ENCODE measurements at regions not wholly inside any gene's neighbourhood (a gene's known extent, or its start where the extent isn't known, plus 50 kb on each side); places are given as distances from the start of the nearest gene placed in this dataset.

- TF ChIP-seq CREB1 (IDR thresholded peaks at IDR 0.05; ENCODE audit: low read depth) (no peak), REST (IDR thresholded peaks at IDR 0.05; ENCODE audit: low read depth) (no peak), FOXM1 (IDR thresholded peaks at IDR 0.05; ENCODE audit: borderline replicate concordance, low read depth) (no peak), USF1 (IDR thresholded peaks at IDR 0.05) (no peak), EP300 (IDR thresholded peaks at IDR 0.05; ENCODE audit: borderline replicate concordance) (no peak), TEAD4 (IDR thresholded peaks at IDR 0.05) (no peak), TAF1 (IDR thresholded peaks at IDR 0.05; ENCODE audit: low read depth) (no peak), TCF12 (IDR thresholded peaks at IDR 0.05; ENCODE audit: low read depth) (no peak), MAX (IDR thresholded peaks at IDR 0.05) (no peak), EGR1 (IDR thresholded peaks at IDR 0.05) (no peak)
These were observed 314.0 kb upstream of the ECI2 start for GRCh38 chr6:4449409-4449808.

- no peak for TF ChIP-seq CEBPB (IDR thresholded peaks at IDR 0.05)
- TF ChIP-seq REST (IDR thresholded peaks at IDR 0.05; ENCODE audit: low read depth) = no peak
- TF ChIP-seq FOXM1 (IDR thresholded peaks at IDR 0.05; ENCODE audit: borderline replicate concordance, low read depth) = no peak
- TF ChIP-seq TCF12 (IDR thresholded peaks at IDR 0.05; ENCODE audit: low read depth) = no peak
- no peak for TF ChIP-seq CREB1 (IDR thresholded peaks at IDR 0.05; ENCODE audit: low read depth)
- TF ChIP-seq USF1 (IDR thresholded peaks at IDR 0.05) = no peak
- TF ChIP-seq NFIC (IDR thresholded peaks at IDR 0.05) = no peak
- no peak for TF ChIP-seq MAX (IDR thresholded peaks at IDR 0.05)
- TF ChIP-seq EGR1 (IDR thresholded peaks at IDR 0.05) = no peak
- no peak for TF ChIP-seq TAF1 (IDR thresholded peaks at IDR 0.05; ENCODE audit: low read depth)
- no peak for TF ChIP-seq EP300 (IDR thresholded peaks at IDR 0.05; ENCODE audit: borderline replicate concordance)
- TF ChIP-seq TEAD4 (IDR thresholded peaks at IDR 0.05) = no peak
- no peak for TF ChIP-seq YY1 (IDR thresholded peaks at IDR 0.05; ENCODE audit: low read depth)
- no peak for TF ChIP-seq ZBTB7A (IDR thresholded peaks at IDR 0.05; ENCODE audit: low read depth)
- no peak for TF ChIP-seq RAD21 (IDR thresholded peaks at IDR 0.05; ENCODE audit: low read depth)
These were observed 313.5 kb upstream of the ECI2 start for GRCh38 chr6:4448841-4449240.

DNA sequence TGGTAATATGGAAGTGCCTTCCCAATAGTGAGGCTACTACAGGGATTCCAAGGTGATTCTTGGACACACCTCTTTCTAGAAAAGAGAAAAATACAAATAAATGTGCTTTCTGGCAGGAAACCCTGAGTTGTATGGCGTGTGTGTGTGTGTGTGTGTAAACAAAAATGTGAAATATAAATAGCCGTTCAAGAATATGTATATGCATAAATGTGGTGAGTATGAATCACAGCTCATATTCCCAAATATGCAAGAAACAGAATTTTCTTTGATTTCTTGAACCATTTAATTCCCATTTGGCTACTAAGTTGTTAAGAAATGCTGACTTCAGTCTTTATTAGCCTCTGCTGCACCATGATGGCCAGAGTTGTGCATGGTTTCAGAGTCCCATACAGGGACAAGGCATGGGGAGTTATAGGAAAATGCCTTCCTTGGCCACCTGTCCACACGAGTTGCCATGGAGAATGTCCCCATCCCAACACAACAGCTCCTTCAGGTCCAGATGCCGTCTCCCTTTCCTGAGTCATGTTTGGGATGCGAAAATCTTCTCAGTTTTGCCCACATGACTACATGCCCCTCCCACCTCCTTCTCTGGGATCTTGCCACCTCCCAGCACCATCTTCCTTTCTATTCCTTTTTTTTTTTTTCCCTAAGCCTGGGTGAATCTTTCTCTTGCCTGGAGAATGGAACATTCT, 312.4 kb upstream of the ECI2 start:
- TF ChIP-seq TCF12 (IDR thresholded peaks at IDR 0.05; ENCODE audit: low read depth) (no peak), REST (IDR thresholded peaks at IDR 0.05; ENCODE audit: low read depth) (no peak), CREB1 (IDR thresholded peaks at IDR 0.05; ENCODE audit: low read depth) (no peak), TEAD4 (IDR thresholded peaks at IDR 0.05) (no peak), EP300 (IDR thresholded peaks at IDR 0.05; ENCODE audit: borderline replicate concordance) (no peak), RAD21 (IDR thresholded peaks at IDR 0.05; ENCODE audit: low read depth) (no peak), YY1 (IDR thresholded peaks at IDR 0.05; ENCODE audit: low read depth) (no peak), EGR1 (IDR thresholded peaks at IDR 0.05) (no peak), TAF1 (IDR thresholded peaks at IDR 0.05; ENCODE audit: low read depth) (no peak)

- TF ChIP-seq MAX (IDR thresholded peaks at IDR 0.05) (no peak), EGR1 (IDR thresholded peaks at IDR 0.05) (no peak), CREB1 (IDR thresholded peaks at IDR 0.05; ENCODE audit: low read depth) (no peak), ZBTB7A (IDR thresholded peaks at IDR 0.05; ENCODE audit: low read depth) (no peak), USF1 (IDR thresholded peaks at IDR 0.05) (no peak), RAD21 (IDR thresholded peaks at IDR 0.05; ENCODE audit: low read depth) (no peak), EP300 (IDR thresholded peaks at IDR 0.05; ENCODE audit: borderline replicate concordance) (no peak), FOXM1 (IDR thresholded peaks at IDR 0.05; ENCODE audit: borderline replicate concordance, low read depth) (no peak), YY1 (IDR thresholded peaks at IDR 0.05; ENCODE audit: low read depth) (no peak), TEAD4 (IDR thresholded peaks at IDR 0.05) (no peak), TAF1 (IDR thresholded peaks at IDR 0.05; ENCODE audit: low read depth) (no peak), NFIC (IDR thresholded peaks at IDR 0.05) (no peak), REST (IDR thresholded peaks at IDR 0.05; ENCODE audit: low read depth) (no peak), CEBPB (IDR thresholded peaks at IDR 0.05) (no peak), TCF12 (IDR thresholded peaks at IDR 0.05; ENCODE audit: low read depth) (no peak)
These were observed 311.6 kb upstream of the ECI2 start for GRCh38 chr6:4446982-4447381.
